Stimulated activated memory B cell treated with anti-CD40 and anti-IgM and Interleukin-4, amounts not matched to agents 10 μg/mL and 1 μg/mL and 100 μg/mL, for 72 hours (primary cell): ENCODE measurements at regions not wholly inside any gene's neighbourhood (a gene's known extent, or its start where the extent isn't known, plus 50 kb on each side); places are given as distances from the start of the nearest gene placed in this dataset.

Source experiments
- ATAC-seq: fragments of 150-1000 bp; cut with Tn5 transposase; 2 replicates; pipeline ENCODE4 v1.10.0; 2021
- H3K27ac Mint-ChIP-seq: one replicate; pipeline ENCODE4 v1.8.0; 2022; ENCODE audit warnings: mild to moderate bottlenecking, mixed read lengths
- H3K27me3 Mint-ChIP-seq: one replicate; pipeline ENCODE4 v1.8.0; 2022; ENCODE audit warnings: mixed read lengths
- H3K36me3 Mint-ChIP-seq: one replicate; pipeline ENCODE4 v1.8.0; 2022; ENCODE audit warnings: mixed read lengths
- H3K4me1 Mint-ChIP-seq: one replicate; pipeline ENCODE4 v1.8.0; 2022; ENCODE audit warnings: mixed read lengths
- H3K4me3 Mint-ChIP-seq: one replicate; pipeline ENCODE4 v1.8.0; 2022; ENCODE audit warnings: mild to moderate bottlenecking, moderate library complexity, mixed read lengths
- H3K9me3 Mint-ChIP-seq: one replicate; pipeline ENCODE4 v1.8.0; 2022; ENCODE audit warnings: mixed read lengths

DNA sequence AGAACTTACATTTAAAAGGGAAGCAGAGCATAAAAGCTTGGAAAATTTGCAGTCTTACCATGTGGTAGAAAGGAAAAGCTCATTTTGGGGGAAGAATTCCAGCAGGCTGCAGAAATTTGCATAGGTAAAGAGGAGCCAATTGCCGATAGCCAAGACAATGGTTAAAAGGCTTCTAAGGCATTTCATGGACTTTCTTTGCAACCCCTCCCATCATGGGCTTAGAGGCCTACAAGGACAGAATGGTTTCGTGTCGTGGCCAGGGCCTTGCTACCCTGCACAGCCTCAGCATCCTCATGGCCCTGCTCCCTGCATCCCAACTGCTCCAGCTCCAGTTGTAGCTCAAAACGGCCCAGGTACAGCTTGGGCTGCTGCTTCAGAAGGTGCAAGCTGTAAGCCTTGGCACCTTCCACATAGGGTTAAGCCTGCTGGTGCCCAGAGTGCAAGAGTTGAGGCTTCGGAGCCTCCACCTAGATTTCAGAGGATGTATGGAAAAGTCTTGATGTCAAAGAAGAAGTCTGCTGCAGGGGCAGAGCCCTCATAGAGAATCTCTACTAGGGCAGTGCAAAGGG is 420.3 kb downstream of the PCDH17 start:
- ATAC-seq, result peak; percentile 27
- no peaks in the 10 kb centered on the region for H3K27me3 Mint-ChIP-seq

DNA sequence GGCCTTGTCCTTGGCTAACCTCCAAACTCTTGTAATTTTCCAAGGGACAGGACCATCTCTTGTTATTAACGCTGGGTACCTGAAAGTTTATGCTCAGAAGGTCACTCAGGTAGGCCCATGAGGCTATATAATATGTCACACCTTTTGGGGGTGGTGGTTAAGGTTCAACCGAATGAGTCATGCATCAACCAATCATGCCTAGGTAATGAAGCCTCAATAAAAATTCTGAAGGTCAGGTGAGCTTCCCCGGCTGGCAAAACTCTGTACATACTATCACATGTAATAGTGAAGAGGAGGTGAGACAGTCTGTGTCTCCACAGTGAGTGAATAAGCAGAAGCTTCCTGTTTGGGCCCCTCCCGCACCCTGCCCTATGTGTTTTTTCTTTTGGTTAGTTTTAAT is 424.9 kb downstream of the PCDH17 start:
- Mint-ChIP-seq H3K36me3 (no peaks in the 10 kb centered on the region), H3K9me3 (peaks cover under 1% of the 10 kb centered on the region), H3K27ac (no peak overlapping the region), H3K4me1 (no peaks in the 10 kb centered on the region), H3K27me3 (no peaks in the 10 kb centered on the region), H3K4me3 (no peak overlapping the region)
- no peak for ATAC-seq

More for the DNA sequence above, 420.3 kb downstream of the PCDH17 start:
- Mint-ChIP-seq H3K9me3 (peaks cover 6% of the 10 kb centered on the region), H3K4me3 (no peak overlapping the region), H3K36me3 (no peaks in the 10 kb centered on the region), H3K4me1 (no peaks in the 10 kb centered on the region), H3K27ac (no peak overlapping the region)

DNA sequence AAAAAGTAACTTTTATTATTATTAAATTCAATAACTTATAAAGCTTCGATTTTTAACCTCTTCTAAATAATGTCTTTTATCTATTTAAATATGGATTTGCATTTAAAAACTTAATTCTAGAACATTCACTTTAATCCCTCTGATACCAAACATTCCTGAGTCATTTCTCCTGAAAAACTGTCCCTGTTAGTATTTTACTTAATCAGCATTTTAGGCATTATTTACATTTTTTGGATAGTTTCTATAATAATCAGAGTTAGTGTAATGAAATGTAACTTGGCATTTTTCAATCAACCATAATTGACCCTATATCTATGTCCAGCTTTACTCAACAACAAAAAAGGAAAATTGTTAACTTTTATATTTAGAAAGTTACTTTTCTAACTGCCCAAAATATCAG is 428.1 kb downstream of the PCDH17 start:
- Mint-ChIP-seq H3K27ac (no peak overlapping the region), H3K36me3 (no peaks in the 10 kb centered on the region), H3K4me3 (no peak overlapping the region)

DNA sequence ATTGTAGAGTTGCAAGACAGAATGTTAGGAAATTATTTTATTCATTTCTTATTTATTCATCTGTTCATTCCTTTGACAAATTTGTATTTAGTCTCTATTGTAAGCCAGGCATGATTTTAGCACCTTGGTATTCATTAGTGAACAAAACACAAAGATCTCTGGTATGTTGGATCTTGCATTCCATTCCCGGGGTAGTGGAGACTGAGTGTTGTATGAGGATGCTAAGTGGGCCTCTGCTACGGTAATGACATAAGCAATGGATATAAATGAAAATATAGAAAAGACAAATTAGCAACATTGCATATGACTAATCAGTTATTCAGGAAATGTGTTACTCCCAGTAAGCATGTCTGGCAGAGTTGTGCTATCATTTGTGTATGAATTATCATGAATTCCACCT is 449.3 kb downstream of the PCDH17 start:
- Mint-ChIP-seq H3K4me1 (no peaks in the 10 kb centered on the region), H3K4me3 (no peak overlapping the region), H3K27me3 (no peaks in the 10 kb centered on the region), H3K27ac (no peak overlapping the region), H3K36me3 (no peaks in the 10 kb centered on the region), H3K9me3 (peaks cover 4% of the 10 kb centered on the region)
- ATAC-seq, result no peak

More for the DNA sequence above, 428.1 kb downstream of the PCDH17 start:
- Mint-ChIP-seq H3K4me1 (no peaks in the 10 kb centered on the region), H3K27me3 (no peaks in the 10 kb centered on the region), H3K9me3 (no peaks in the 10 kb centered on the region)
- no peak for ATAC-seq

DNA sequence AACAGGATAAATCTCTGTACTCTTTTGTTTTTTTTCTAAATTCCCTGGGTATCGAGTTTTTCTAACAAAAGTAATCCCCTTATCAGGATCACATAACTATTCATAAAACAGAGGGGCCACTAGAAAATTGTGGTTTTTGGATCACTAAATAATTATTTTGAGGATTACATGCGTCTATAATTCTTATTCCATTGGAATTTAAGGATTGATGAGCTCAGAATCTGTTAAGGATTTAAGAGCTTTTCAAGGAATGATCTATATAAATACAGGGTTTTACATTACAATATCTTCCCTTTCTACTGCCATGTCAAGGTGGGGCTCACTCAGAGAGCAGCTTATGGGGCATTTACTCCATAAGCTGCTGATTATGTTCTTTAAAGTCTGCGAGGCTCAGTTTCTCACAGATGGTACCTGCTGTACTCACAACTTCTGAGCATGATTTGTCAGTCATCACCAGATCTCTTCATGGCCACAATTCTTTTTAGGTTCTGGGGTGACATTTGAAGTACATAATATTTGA is 449.8 kb downstream of the PCDH17 start:
- Mint-ChIP-seq H3K27me3 (no peaks in the 10 kb centered on the region), H3K4me3 (no peak overlapping the region), H3K9me3 (peaks cover 4% of the 10 kb centered on the region), H3K27ac (no peak overlapping the region), H3K36me3 (no peaks in the 10 kb centered on the region), H3K4me1 (no peaks in the 10 kb centered on the region)
- no peak for ATAC-seq

DNA sequence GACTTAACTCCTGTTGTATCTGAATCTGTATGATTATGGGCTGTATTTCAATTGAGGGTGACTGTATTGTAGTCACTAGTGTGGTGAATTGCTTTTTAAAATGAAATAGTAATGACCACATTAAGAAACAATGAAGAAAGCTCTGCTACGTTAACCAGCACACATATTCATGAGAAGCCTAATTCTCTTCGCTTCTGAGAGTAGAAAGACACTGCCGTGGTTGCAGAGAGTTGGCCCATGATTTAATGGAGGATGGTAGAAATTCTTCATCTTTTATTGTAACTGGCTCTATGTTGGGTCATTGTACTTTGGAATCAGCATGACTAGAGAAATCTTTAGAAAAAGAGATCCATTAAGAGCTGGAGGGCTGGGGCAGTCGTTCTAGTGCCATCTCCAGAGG is 451.5 kb downstream of the PCDH17 start:
- no peak overlapping the region for H3K4me3 Mint-ChIP-seq
- peaks cover 4% of the 10 kb centered on the region for H3K9me3 Mint-ChIP-seq
- no peaks in the 10 kb centered on the region for H3K4me1 Mint-ChIP-seq
- H3K27ac Mint-ChIP-seq, result no peak overlapping the region
- no peak for ATAC-seq
- no peaks in the 10 kb centered on the region for H3K36me3 Mint-ChIP-seq
- no peaks in the 10 kb centered on the region for H3K27me3 Mint-ChIP-seq

DNA sequence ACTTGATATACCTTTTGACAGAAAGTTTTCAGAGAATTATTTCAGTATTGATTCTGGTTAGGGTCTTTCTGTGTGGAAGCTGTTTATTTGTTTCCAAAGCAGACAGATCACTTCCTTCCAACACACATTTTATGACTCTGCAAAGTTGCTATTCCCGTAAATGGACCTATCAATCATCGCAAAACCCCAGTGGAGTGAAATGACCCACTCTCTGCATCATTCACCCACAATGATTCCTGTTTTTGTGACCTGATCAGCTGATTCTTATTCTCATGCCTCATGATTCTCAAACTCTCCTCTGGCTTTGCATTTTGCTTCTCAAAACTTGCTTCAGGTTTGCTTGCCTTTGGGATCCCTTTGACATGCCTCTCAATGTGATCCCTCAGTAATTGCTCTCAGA is 453.7 kb downstream of the PCDH17 start:
- Mint-ChIP-seq H3K27me3 (no peaks in the 10 kb centered on the region), H3K4me1 (no peaks in the 10 kb centered on the region), H3K27ac (no peak overlapping the region), H3K9me3 (no peaks in the 10 kb centered on the region), H3K4me3 (no peak overlapping the region), H3K36me3 (no peaks in the 10 kb centered on the region)
- ATAC-seq, result no peak

DNA sequence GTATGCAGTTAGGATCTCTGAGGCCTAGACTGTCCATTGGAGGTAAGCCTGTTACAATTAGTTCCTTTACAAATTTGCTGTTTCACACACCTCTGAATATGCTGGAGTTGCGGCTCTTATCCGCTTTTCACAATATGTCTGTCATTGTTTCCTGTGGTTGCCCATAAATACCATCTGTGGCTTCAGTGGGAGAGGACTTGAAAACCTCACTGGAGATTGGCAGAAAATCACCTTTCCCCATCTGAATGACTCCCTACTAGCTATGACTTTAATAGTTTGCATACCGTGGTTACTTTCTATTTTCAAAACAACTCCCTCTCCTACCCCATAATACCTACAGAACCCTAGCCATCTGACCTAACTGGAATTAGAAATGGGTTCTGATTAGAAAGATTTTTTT is 454.3 kb downstream of the PCDH17 start:
- no peak overlapping the region for H3K27ac Mint-ChIP-seq
- H3K4me1 Mint-ChIP-seq, result no peaks in the 10 kb centered on the region

DNA sequence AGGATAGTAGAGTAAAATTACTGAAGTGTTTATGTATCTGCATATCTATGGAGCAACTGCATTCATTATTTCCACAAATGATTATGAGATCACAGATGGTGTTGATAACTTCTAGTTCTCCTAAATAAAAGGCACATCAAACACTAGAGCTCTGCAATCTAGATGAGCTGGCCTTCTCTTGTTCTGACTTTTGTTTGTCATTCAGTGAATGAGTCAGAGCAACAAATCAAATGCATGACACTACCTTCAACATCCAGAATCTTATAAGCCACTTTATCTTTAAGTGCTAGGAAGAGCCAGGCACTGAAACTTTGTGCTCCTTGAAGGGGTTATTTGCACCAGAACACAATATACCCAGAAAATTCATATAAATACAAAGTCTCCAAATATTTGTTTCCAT is 456.0 kb downstream of the PCDH17 start:
- ATAC-seq, result no peak
- no peaks in the 10 kb centered on the region for H3K36me3 Mint-ChIP-seq
- no peak overlapping the region for H3K4me3 Mint-ChIP-seq
- H3K27ac Mint-ChIP-seq, result no peak overlapping the region
- no peaks in the 10 kb centered on the region for H3K9me3 Mint-ChIP-seq
- no peaks in the 10 kb centered on the region for H3K4me1 Mint-ChIP-seq
- no peaks in the 10 kb centered on the region for H3K27me3 Mint-ChIP-seq

More for the DNA sequence above, 454.3 kb downstream of the PCDH17 start:
- no peak for ATAC-seq
- Mint-ChIP-seq H3K4me3 (no peak overlapping the region), H3K27me3 (no peaks in the 10 kb centered on the region), H3K9me3 (no peaks in the 10 kb centered on the region), H3K36me3 (no peaks in the 10 kb centered on the region)

DNA sequence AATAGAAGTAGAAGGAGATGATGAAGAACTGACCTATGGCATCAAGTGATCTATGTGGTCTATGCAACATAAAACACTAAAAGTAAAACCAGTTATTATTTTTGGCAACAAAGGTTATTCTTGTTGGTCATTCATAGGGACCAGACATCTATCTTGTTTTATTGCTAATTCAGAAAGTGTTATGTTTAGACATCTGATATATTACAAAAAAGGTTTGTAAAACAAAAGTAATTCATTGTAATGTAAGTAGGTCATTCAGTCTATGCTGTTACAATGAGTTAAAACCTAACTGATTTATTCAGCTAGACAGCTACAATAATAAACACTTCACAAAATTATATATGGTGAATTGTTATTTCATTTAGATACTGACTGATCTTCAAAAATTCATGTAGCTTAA is 461.9 kb downstream of the PCDH17 start:
- Mint-ChIP-seq H3K27ac (no peak overlapping the region), H3K36me3 (no peaks in the 10 kb centered on the region), H3K27me3 (no peaks in the 10 kb centered on the region), H3K4me3 (no peak overlapping the region), H3K9me3 (peaks cover 6% of the 10 kb centered on the region), H3K4me1 (no peaks in the 10 kb centered on the region)
- no peak for ATAC-seq

DNA sequence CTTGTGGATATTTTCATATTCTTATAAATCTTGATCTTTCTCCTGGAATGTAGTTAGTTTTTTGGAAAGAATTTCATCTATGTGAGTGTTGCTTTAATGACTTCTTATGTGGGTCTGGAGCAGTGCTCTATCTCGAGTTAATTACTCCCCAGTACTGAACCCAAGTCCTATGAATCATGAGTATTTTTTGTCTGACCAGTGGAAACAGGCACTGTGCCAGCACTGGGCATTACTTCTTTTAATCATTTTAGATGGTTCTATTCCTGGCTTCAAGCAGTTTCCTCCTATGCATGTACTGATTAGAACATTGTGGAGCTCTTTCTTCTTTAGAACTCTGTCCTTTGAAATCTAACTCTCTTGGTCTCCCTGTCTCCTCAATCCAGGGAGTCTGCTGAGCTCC is 466.3 kb downstream of the PCDH17 start:
- Mint-ChIP-seq H3K27me3 (no peaks in the 10 kb centered on the region), H3K4me1 (no peaks in the 10 kb centered on the region), H3K27ac (no peak overlapping the region), H3K9me3 (peaks cover 6% of the 10 kb centered on the region), H3K4me3 (no peak overlapping the region), H3K36me3 (no peaks in the 10 kb centered on the region)
- no peak for ATAC-seq

DNA sequence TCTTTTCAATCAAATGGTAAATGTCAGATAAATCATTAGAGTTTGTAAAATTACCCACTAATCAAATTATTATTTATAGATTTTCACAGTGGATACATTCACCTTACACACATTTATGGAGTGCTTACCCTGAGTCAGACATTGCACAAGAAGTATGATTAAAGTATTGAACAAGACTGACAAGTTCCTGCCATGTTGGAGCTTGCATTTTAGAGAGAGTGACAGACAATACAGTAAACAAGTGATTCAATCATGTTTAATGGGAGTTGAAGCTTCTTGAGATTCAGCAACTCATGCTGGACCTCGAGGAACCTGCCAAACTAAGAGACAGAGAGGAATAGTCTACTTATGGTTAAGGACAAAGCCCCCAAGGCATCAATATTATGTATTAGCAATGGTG is 487.8 kb downstream of the PCDH17 start:
- no peak for ATAC-seq
- H3K9me3 Mint-ChIP-seq, result peaks cover 4% of the 10 kb centered on the region
- no peak overlapping the region for H3K4me3 Mint-ChIP-seq
- H3K36me3 Mint-ChIP-seq, result no peaks in the 10 kb centered on the region
- H3K27me3 Mint-ChIP-seq, result no peaks in the 10 kb centered on the region
- H3K4me1 Mint-ChIP-seq, result no peaks in the 10 kb centered on the region
- H3K27ac Mint-ChIP-seq, result no peak overlapping the region

DNA sequence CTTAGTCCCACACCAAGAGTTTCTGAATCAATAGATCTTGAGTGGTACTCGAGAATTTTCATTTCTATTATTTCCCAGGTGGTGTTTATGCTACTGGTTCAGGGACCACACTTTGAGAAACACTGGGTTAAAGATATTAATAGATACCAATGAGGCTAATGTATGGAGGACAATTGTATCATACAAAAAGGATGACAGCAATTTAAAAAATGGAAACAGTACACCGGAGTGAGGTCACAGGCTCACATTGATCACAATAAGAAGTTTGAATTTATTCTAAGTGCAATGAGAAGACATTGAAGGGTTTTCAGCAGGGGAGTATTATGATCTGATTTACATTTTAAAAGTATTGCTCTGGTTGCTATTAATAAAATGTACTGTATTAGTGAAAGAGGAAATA is 488.3 kb downstream of the PCDH17 start:
- Mint-ChIP-seq H3K9me3 (peaks cover 4% of the 10 kb centered on the region), H3K4me1 (no peaks in the 10 kb centered on the region), H3K27ac (no peak overlapping the region), H3K4me3 (no peak overlapping the region), H3K27me3 (no peaks in the 10 kb centered on the region), H3K36me3 (no peaks in the 10 kb centered on the region)
- ATAC-seq, result no peak

DNA sequence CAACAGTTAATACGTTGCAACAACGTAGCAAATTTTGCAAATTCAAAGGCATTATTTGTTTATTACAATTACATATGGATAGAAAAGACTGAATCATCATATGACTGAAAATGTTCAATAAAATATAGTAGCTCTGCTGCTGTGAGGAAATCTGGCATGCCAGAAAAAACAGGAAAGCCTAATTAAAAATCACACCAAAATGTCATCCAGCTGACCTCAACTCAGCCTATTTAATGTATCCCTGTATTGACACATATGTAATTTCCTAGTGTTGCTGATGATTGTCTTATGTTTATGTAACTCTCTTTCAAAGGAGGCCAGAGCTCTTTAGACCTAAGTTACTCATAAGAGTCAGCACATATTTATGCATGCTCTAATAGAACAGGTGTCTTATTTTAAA is 495.0 kb downstream of the PCDH17 start:
- Mint-ChIP-seq H3K4me1 (no peaks in the 10 kb centered on the region), H3K9me3 (peaks cover 15% of the 10 kb centered on the region), H3K27me3 (no peaks in the 10 kb centered on the region), H3K4me3 (no peak overlapping the region), H3K27ac (no peak overlapping the region), H3K36me3 (no peaks in the 10 kb centered on the region)
- ATAC-seq, result no peak

DNA sequence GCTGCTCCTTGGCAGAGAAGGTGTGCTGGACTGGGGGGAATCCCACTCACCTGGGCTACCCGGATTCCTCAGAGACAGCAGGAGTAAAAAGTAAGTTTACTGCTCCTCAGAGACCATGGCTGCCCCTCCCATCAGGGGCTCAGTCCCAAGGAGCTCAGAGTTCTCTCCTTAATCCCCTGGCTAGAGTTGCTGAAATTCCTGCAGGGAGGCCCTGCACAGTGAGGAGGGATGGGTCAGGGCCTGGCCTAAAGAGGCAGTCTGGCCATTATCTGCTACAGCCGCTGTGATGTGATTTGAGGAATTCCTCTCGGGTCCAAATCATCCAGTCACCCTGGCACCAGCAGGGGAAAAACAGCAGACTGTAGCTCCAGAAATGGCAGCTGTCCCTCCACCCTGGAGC is 502.5 kb downstream of the PCDH17 start:
- Mint-ChIP-seq H3K4me3 (no peak overlapping the region), H3K9me3 (peaks cover 15% of the 10 kb centered on the region), H3K27ac (no peak overlapping the region), H3K36me3 (no peaks in the 10 kb centered on the region), H3K27me3 (no peaks in the 10 kb centered on the region), H3K4me1 (no peaks in the 10 kb centered on the region)
- ATAC-seq, result no peak

DNA sequence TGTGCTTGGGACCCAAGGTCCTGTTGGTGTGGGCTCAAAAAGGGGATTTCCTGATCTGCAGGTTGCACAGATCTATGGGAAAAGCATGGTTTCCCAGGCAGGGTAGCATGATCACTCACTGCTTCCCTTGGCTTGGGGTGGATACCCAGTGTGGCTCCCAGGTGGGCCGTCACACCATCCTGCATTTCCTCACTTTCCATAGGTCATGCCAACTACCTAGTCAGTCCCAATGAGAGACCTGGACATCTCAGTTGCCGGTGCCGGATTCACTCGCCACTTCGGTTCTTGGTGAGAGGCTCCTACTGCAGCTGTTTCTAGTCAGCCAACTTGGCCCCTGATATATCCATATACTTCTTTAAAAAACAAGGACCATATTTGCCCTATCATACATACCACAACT is 503.0 kb downstream of the PCDH17 start:
- no peaks in the 10 kb centered on the region for H3K36me3 Mint-ChIP-seq
- peaks cover 15% of the 10 kb centered on the region for H3K9me3 Mint-ChIP-seq
- H3K4me3 Mint-ChIP-seq, result no peak overlapping the region

DNA sequence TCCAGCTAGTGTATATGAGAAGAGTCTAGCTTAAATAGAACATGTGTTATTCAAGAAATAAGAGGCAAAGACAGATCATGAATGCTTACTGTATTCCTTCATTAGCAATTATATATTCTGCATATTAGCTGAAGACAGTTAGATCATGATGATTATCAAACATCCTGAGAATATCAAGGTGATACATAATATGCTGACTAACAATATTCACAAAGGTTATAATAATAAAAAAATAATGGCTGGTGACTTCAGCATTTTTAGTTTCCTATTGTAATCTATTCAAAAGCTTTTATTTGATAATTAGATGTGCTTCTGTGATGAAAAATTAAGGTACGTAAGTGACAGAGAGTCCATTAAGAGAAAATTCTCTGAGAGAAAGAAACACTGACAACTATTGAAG is 511.4 kb downstream of the PCDH17 start:
- Mint-ChIP-seq H3K36me3 (no peaks in the 10 kb centered on the region), H3K9me3 (peaks cover 8% of the 10 kb centered on the region), H3K4me3 (no peak overlapping the region), H3K27me3 (no peaks in the 10 kb centered on the region), H3K27ac (no peak overlapping the region), H3K4me1 (no peaks in the 10 kb centered on the region)
- ATAC-seq, result no peak

More for the DNA sequence above, 503.0 kb downstream of the PCDH17 start:
- Mint-ChIP-seq H3K4me1 (no peaks in the 10 kb centered on the region), H3K27me3 (no peaks in the 10 kb centered on the region), H3K27ac (no peak overlapping the region)
- no peak for ATAC-seq
